GM19351 (cell line): ENCODE measurements at regions not wholly inside any gene's neighbourhood (a gene's known extent, or its start where the extent isn't known, plus 50 kb on each side); places are given as distances from the start of the nearest gene placed in this dataset.

Source experiments
- ATAC-seq: cut with Tn5 transposase; IDR thresholded peaks from one replicate; pipeline ENCODE4 v1.9.1; 2021; ENCODE audit warnings: mild to moderate bottlenecking, moderate library complexity; ENCODE audit not compliant: unreplicated experiment

GRCh38 chr20:16123623-16124022 lies 449.6 kb downstream of the KIF16B start:
- no peak for ATAC-seq

- ATAC-seq = no peak
Observed at GRCh38 chr20:16119909-16120308, 453.3 kb downstream of the KIF16B start.

DNA sequence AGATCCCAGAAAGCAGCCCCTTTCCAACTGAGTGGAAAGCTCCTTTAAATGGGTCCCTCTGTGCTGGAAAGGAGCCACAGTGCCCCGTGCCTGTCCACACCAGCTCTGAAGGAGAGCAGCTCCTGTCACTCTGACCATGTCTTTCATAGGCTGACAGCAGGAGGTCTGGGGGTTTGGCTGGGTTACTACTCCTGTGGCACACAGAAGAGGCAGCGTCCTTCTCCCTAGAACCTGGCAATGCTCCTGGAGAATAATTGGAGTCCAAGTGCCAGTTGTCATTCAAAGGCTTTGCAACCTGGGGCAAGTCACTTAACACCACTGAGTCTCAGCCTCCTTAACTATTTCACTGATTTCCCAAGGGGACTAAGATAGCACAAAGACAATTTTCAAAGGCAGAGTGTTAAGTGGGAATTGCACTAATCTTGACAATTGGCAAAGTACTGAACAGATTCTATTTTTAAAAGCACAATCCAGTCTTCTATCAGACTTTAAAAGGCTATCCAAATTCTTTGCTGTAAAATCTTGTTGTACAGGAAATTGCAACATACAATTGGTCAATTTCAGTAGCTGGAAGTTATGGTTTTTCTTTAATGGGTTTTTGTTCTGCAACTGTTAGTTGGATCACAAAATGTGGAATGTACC lies 457.2 kb downstream of the KIF16B start:
- no peak for ATAC-seq

DNA sequence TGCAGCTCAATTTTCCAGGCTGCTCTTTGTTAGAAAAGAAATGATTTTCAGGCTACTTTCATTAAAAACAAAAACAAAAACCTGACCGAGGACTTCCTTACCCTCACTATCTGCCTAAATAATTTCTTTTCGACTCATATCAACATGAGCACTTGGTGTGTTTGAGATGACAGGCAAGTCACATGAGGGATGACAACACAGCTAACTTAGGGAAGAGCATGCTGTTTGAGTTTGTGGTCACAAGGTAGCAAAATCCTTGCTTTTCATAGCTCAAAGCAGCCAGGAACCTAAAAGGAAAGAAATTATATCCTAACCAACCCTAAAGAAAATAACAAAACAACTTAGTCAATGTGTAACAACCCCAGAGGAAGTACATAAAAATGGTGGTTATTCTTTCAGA lies 459.5 kb downstream of the KIF16B start:
- ATAC-seq = no peak

DNA sequence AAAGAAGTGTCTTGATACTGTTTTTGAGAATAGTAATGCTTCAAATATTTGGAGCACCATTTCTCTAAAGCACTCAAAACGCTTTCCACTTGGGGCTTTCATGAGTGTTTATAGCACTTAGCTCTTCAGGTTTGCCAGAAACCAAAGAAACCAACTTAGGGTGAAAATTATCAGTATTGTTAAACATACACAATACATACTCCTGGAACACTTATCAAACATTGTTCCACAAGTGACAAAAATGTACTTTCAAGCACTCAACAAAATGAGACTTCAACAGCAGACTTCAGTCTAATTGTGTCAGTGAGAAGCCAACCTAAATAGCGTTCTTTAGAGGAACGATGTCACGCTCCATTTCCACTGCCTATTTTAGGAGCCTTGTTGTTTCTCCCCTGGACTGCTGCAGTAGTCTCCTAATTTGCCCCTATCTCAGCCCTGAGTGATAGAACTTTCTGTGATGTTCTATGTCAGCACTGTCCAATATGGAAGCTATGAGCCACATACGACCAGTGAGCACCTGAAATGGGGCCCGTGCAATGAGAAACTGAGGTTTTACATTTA lies 461.3 kb downstream of the KIF16B start:
- no peak for ATAC-seq

DNA sequence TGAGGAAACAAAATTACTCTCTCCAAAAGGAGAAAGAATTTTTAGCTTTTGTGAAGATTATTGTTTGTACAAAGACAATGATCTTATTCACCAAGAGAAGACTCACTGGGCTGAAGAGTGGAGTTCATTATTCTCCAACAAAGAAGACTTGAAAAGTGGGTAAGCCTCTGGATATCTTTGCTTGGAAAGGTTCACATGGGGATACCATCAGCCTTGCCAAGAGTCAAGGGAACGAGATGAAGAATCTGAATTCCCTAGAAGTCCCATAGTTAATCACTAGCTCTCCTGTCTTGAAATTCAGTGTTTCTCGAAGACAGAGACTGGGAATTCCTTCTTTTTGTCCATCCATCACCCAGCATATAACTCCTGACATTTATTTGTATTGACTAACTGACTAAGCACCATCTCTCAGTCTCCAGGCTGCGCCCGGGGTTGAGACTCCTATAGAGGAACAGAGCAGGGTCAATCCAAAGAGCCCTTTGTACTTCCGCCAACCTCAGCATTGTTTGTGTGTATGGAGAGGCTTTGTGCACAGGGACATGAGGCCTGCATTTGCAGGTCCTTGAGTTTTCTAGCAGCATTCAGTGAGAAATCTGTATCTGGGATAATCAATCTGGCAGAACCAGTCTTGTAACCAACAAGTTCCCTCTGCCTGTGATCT lies 461.9 kb downstream of the KIF16B start:
- ATAC-seq = no peak

GRCh38 chr20:16107172-16107870 lies 465.9 kb downstream of the KIF16B start:
- ATAC-seq = no peak

- ATAC-seq = no peak
Observed at GRCh38 chr20:16106191-16106849, 466.9 kb downstream of the KIF16B start.

GRCh38 chr20:16104783-16105182 lies 468.5 kb downstream of the KIF16B start:
- no peak for ATAC-seq
